ENCODE measurements at regions not wholly inside any gene's neighbourhood (a gene's known extent, or its start where the extent isn't known, plus 50 kb on each side); places are given as distances from the start of the nearest gene placed in this dataset.

DNA sequence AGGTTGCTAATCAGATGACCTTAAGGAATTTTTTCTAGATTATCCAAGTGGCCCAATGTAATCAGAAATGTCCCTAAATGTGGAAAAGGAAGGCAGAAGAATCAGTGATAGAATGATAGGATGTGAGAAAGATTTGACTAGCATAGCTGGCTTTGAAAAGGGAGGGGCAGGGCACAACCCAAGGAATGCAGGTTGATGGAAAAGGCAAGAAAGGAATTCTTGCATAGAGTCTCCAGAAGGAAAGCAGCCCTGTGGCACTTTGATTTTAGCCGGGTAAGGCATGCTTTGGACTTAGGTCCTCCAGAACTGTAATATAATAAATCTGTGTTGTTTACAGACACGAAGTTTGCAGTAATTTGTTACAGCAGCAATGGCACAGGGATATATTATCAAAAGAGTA is 375.7 kb upstream of the B3GALT2 start:
- TF ChIP-seq, protein P1, sequence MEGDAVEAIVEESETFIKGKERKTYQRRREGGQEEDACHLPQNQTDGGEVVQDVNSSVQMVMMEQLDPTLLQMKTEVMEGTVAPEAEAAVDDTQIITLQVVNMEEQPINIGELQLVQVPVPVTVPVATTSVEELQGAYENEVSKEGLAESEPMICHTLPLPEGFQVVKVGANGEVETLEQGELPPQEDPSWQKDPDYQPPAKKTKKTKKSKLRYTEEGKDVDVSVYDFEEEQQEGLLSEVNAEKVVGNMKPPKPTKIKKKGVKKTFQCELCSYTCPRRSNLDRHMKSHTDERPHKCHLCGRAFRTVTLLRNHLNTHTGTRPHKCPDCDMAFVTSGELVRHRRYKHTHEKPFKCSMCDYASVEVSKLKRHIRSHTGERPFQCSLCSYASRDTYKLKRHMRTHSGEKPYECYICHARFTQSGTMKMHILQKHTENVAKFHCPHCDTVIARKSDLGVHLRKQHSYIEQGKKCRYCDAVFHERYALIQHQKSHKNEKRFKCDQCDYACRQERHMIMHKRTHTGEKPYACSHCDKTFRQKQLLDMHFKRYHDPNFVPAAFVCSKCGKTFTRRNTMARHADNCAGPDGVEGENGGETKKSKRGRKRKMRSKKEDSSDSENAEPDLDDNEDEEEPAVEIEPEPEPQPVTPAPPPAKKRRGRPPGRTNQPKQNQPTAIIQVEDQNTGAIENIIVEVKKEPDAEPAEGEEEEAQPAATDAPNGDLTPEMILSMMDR (IDR thresholded peaks at IDR 0.05; ENCODE audit: insufficient read depth, low read length) = no peak
- TF ChIP-seq, protein P2, sequence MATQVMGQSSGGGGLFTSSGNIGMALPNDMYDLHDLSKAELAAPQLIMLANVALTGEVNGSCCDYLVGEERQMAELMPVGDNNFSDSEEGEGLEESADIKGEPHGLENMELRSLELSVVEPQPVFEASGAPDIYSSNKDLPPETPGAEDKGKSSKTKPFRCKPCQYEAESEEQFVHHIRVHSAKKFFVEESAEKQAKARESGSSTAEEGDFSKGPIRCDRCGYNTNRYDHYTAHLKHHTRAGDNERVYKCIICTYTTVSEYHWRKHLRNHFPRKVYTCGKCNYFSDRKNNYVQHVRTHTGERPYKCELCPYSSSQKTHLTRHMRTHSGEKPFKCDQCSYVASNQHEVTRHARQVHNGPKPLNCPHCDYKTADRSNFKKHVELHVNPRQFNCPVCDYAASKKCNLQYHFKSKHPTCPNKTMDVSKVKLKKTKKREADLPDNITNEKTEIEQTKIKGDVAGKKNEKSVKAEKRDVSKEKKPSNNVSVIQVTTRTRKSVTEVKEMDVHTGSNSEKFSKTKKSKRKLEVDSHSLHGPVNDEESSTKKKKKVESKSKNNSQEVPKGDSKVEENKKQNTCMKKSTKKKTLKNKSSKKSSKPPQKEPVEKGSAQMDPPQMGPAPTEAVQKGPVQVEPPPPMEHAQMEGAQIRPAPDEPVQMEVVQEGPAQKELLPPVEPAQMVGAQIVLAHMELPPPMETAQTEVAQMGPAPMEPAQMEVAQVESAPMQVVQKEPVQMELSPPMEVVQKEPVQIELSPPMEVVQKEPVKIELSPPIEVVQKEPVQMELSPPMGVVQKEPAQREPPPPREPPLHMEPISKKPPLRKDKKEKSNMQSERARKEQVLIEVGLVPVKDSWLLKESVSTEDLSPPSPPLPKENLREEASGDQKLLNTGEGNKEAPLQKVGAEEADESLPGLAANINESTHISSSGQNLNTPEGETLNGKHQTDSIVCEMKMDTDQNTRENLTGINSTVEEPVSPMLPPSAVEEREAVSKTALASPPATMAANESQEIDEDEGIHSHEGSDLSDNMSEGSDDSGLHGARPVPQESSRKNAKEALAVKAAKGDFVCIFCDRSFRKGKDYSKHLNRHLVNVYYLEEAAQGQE (IDR thresholded peaks at IDR 0.05; ENCODE audit: insufficient replicate concordance, low read depth) = no peak
- TF ChIP-seq GABPA (IDR thresholded peaks at IDR 0.05; ENCODE audit: low read depth) (no peak), SPI1 (IDR thresholded peaks at IDR 0.05; ENCODE audit: borderline replicate concordance, low read depth) (no peak), POLR2AphosphoS5 (IDR thresholded peaks at IDR 0.05; ENCODE audit: low read depth) (no peak)

Measured in HL-60 (cell line).